Activated T-cell treated with anti-CD3 and anti-CD28 coated beads, Interleukin-2, amount 50 U/mL, for 4 hours (primary cell): ENCODE measurements at regions not wholly inside any gene's neighbourhood (a gene's known extent, or its start where the extent isn't known, plus 50 kb on each side); places are given as distances from the start of the nearest gene placed in this dataset.

Experiments used
- ATAC-seq, 2 donors: fragments of 200-7000 bp; cut with Tn5 transposase; one replicate each; pipeline ENCODE4 v1.10.0; 2021
- DNase-seq: peaks from one replicate; pipeline ENCODE4 v3.0.0-alpha.2; 2020
- H3K27me3 Mint-ChIP-seq: one replicate; pipeline ENCODE4 v1.8.0; 2021; ENCODE audit warnings: low read depth, mixed read lengths
- H3K36me3 Mint-ChIP-seq: one replicate; pipeline ENCODE4 v1.8.0; 2022; ENCODE audit warnings: mixed read lengths; ENCODE audit not compliant: insufficient read depth
- H3K4me1 Mint-ChIP-seq: one replicate; pipeline ENCODE4 v1.8.0; 2021; ENCODE audit warnings: low read depth, mixed read lengths
- H3K4me3 Mint-ChIP-seq: one replicate; pipeline ENCODE4 v1.8.0; 2021; ENCODE audit warnings: mild to moderate bottlenecking, moderate library complexity, mixed read lengths
- H3K9me3 Mint-ChIP-seq: one replicate; pipeline ENCODE4 v1.8.0; 2021; ENCODE audit warnings: mixed read lengths

GRCh38 chrX:38879631-38880220 lies 78.5 kb downstream of the MID1IP1 start:
- no peak overlapping the region for H3K4me3 Mint-ChIP-seq
- no peak for DNase-seq

DNA sequence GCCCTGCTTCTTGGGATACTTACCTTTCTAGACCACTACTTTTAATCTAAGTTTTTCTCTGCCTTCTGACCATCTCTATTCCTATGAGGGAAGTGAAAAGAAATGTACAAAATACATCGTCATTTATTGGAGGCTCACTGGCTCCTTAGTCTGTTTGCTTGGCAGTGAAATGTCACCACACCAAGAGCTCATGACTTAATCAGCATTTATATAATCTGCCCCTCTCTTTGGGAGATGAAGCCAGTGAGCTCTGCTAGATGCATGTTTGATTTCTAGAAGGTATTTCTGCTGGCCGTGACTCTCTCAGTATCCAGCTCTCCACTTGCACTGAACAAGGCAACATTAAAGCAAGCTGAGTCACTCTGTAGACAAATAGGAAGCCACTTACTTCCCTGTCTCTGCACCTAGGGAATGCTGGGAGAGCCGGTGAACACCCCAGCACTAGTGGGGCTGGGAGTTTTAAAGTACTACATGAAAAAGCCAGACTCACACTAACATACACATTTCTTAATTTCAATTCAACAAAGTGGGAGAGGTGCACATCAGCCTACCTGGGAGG lies 79.1 kb downstream of the MID1IP1 start:
- DNase-seq (no peak), ATAC-seq (no peak)
- H3K4me3 Mint-ChIP-seq, result no peak overlapping the region
- H3K36me3 Mint-ChIP-seq, result no peaks in the 10 kb centered on the region
- H3K27me3 Mint-ChIP-seq, result no peaks in the 10 kb centered on the region
- H3K9me3 Mint-ChIP-seq, result peaks cover 5% of the 10 kb centered on the region
- peaks cover 20% of the 10 kb centered on the region for H3K4me1 Mint-ChIP-seq

More at GRCh38 chrX:38879631-38880220, 78.5 kb downstream of the MID1IP1 start:
- Mint-ChIP-seq H3K4me1 (peaks cover 20% of the 10 kb centered on the region), H3K36me3 (no peaks in the 10 kb centered on the region), H3K9me3 (peaks cover 5% of the 10 kb centered on the region), H3K27me3 (no peaks in the 10 kb centered on the region)
- no peak for ATAC-seq

- no peak for ATAC-seq
- peaks cover 20% of the 10 kb centered on the region for H3K4me1 Mint-ChIP-seq
- DNase-seq, result no peak
- no peak overlapping the region for H3K4me3 Mint-ChIP-seq
- H3K27me3 Mint-ChIP-seq, result no peaks in the 10 kb centered on the region
- no peaks in the 10 kb centered on the region for H3K36me3 Mint-ChIP-seq
- peaks cover 5% of the 10 kb centered on the region for H3K9me3 Mint-ChIP-seq
These were observed 79.8 kb downstream of the MID1IP1 start for GRCh38 chrX:38881066-38881465.

- no peak for DNase-seq
These were observed 80.5 kb downstream of the MID1IP1 start for GRCh38 chrX:38881727-38882126.

DNA sequence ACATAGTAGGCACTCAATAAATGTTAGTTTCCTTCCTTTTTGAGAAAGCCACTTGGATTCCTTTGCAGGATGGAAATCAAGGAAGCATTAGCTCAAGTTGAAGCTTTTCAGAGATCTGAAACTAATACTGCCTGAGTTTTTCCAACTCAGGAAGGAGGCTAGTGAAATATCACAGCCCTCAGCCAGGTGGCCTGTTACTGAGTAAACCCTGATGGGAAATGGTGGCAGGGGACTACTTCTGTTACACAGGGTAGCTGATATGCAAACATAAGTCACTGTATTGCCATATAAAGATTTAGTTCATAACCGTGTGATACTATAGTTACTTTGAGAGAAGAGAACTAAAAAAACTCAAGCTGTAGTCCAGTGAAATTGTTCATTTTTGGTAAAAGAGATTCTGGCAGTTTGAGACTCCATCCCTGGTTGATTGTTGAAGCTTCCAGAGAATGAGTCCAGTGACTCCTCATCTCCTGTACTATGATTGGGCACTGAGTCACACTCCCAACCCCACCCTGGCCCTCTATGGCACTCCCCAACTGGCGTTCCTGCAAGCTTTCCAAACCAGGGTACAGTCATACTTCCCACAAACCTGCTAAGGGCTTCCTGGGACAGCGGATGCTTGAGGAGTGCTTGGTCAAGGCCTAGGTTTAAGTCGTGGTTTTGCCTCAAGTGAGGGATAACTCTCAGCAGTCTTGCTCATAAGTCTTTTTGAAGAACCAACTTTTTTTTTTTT lies 81.8 kb downstream of the MID1IP1 start:
- Mint-ChIP-seq H3K27me3 (no peaks in the 10 kb centered on the region), H3K36me3 (no peaks in the 10 kb centered on the region), H3K9me3 (no peaks in the 10 kb centered on the region), H3K4me3 (no peak overlapping the region), H3K4me1 (peaks cover 20% of the 10 kb centered on the region)
- DNase-seq (no peak), ATAC-seq (no peak)

More at GRCh38 chrX:38881727-38882126, 80.5 kb downstream of the MID1IP1 start:
- no peak for ATAC-seq
- H3K27me3 Mint-ChIP-seq, result no peaks in the 10 kb centered on the region
- no peaks in the 10 kb centered on the region for H3K9me3 Mint-ChIP-seq
- no peaks in the 10 kb centered on the region for H3K36me3 Mint-ChIP-seq
- peaks cover 20% of the 10 kb centered on the region for H3K4me1 Mint-ChIP-seq
- no peak overlapping the region for H3K4me3 Mint-ChIP-seq

DNA sequence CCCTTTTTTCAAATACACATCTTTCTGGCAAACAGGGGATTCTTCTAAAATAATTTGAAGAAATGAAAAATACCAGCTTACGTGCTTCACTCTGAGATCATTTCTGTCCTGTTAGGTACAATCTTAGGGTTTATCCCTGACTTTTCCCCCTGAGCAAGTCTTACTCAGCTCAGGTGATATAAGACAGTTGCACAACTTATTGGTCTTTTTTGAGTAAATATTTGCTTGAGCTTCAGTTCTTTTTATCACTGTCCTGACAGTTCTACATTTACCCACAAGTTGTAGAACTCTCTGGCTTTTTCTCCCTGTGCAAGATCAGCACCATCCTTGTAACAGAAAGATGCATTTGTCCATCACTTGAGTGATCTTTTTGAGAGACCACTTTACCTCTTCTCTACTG lies 84.9 kb downstream of the MID1IP1 start:
- Mint-ChIP-seq H3K4me3 (no peak overlapping the region), H3K9me3 (no peaks in the 10 kb centered on the region), H3K4me1 (no peaks in the 10 kb centered on the region), H3K27me3 (no peaks in the 10 kb centered on the region), H3K36me3 (no peaks in the 10 kb centered on the region)
- ATAC-seq (no peak), DNase-seq (no peak)

DNA sequence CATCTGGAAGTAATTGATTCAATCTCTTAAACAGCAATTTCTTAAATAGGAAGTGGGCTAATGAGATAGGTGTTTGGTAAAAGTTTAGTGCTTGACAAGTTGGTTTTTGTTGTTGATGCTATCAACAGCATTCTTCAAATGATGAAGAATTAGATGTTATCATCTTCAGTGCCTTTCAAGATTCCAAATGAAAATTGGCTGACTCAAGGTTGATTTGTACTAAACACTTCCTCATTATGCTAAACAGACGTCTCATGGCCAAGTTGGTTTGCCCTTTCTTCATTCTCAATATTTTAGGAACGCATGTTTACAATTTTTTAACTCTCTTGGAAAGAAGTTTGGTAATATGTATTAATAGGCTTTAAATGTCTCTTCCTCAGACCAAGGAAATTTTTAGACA lies 86.0 kb downstream of the MID1IP1 start:
- DNase-seq (no peak), ATAC-seq (no peak)
- H3K4me1 Mint-ChIP-seq, result peaks cover 7% of the 10 kb centered on the region
- no peaks in the 10 kb centered on the region for H3K36me3 Mint-ChIP-seq
- no peaks in the 10 kb centered on the region for H3K27me3 Mint-ChIP-seq
- H3K9me3 Mint-ChIP-seq, result no peaks in the 10 kb centered on the region
- no peak overlapping the region for H3K4me3 Mint-ChIP-seq

- DNase-seq (no peak), ATAC-seq (no peak)
- no peaks in the 10 kb centered on the region for H3K27me3 Mint-ChIP-seq
- H3K4me1 Mint-ChIP-seq, result peaks cover 7% of the 10 kb centered on the region
- no peaks in the 10 kb centered on the region for H3K9me3 Mint-ChIP-seq
- H3K36me3 Mint-ChIP-seq, result no peaks in the 10 kb centered on the region
- no peak overlapping the region for H3K4me3 Mint-ChIP-seq
These were observed 89.1 kb downstream of the MID1IP1 start for GRCh38 chrX:38890326-38890725.

DNA sequence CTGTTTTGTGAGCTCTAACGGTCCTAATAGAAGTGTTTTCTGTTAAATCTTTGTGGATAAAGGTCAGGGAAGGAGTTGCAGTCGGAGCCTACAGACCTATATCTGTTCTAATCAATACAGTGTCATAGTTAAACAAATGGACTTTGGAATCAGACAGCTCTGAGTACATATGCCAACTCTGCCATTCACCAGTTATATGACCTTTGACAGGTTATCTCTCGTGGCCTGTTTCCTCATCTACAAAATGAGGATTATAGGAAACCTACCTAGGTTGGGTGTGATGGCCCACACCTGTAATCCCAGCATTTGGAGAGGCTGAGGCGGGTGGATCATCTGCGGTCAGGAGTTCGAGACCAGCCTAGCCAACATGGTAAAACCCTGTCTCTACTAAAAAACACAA lies 89.7 kb downstream of the MID1IP1 start:
- ATAC-seq, result no peak
- H3K36me3 Mint-ChIP-seq, result no peaks in the 10 kb centered on the region
- no peaks in the 10 kb centered on the region for H3K27me3 Mint-ChIP-seq
- DNase-seq, result no peak
- peaks cover 7% of the 10 kb centered on the region for H3K4me1 Mint-ChIP-seq
- H3K4me3 Mint-ChIP-seq, result no peak overlapping the region
- H3K9me3 Mint-ChIP-seq, result no peaks in the 10 kb centered on the region

GRCh38 chrX:38891641-38892413 lies 90.6 kb downstream of the MID1IP1 start:
- ATAC-seq, result peak; percentile 48 to 63
- no peaks in the 10 kb centered on the region for H3K36me3 Mint-ChIP-seq
- H3K4me3 Mint-ChIP-seq, result no peak overlapping the region
- H3K9me3 Mint-ChIP-seq, result no peaks in the 10 kb centered on the region
- H3K27me3 Mint-ChIP-seq, result no peaks in the 10 kb centered on the region
- peaks cover 7% of the 10 kb centered on the region for H3K4me1 Mint-ChIP-seq
- DNase-seq, result no peak

- Mint-ChIP-seq H3K4me3 (no peak overlapping the region), H3K4me1 (peaks cover 7% of the 10 kb centered on the region), H3K9me3 (no peaks in the 10 kb centered on the region), H3K36me3 (no peaks in the 10 kb centered on the region), H3K27me3 (no peaks in the 10 kb centered on the region)
- no peak for DNase-seq
- no peak for ATAC-seq
These were observed 92.2 kb downstream of the MID1IP1 start for GRCh38 chrX:38893441-38893840.

- no peaks in the 10 kb centered on the region for H3K36me3 Mint-ChIP-seq
- no peak for ATAC-seq
- H3K4me1 Mint-ChIP-seq, result peaks cover 7% of the 10 kb centered on the region
- H3K4me3 Mint-ChIP-seq, result no peak overlapping the region
- no peaks in the 10 kb centered on the region for H3K9me3 Mint-ChIP-seq
- no peaks in the 10 kb centered on the region for H3K27me3 Mint-ChIP-seq
- no peak for DNase-seq
These were observed 94.5 kb downstream of the MID1IP1 start for GRCh38 chrX:38895775-38896174.

DNA sequence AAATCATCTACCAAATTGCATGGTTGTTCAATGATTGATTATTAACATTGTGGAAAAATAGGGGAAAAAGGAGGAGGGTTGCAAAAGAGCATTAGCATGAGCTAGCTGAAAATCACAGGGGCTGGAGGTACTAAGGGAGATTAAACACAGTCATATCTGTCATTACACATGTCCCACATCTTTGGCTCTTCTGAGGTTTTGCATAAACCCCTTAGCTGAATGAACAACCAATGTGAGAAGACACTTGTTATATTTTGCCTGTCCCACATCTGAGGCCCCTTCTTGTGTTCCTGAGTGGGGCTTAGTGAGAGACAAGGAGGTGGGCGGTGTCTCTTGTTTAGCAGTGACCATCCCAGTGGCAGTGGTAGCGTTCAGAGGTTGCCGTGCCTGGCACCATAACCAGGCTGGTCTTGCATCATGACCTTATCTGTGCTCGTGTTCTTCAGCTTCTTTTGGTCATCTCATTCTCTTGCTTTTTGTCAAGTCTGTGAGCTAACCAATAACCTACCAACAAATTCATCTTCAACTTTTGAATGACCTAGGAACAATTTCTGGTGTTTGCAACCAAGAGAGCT lies 95.6 kb downstream of the MID1IP1 start:
- H3K9me3 Mint-ChIP-seq, result no peaks in the 10 kb centered on the region
- no peaks in the 10 kb centered on the region for H3K36me3 Mint-ChIP-seq
- peaks cover 3% of the 10 kb centered on the region for H3K4me1 Mint-ChIP-seq
- ATAC-seq, result no peak
- no peak for DNase-seq
- no peaks in the 10 kb centered on the region for H3K27me3 Mint-ChIP-seq
- H3K4me3 Mint-ChIP-seq, result no peak overlapping the region

- Mint-ChIP-seq H3K36me3 (no peaks in the 10 kb centered on the region), H3K9me3 (no peaks in the 10 kb centered on the region), H3K27me3 (no peaks in the 10 kb centered on the region), H3K4me1 (no peaks in the 10 kb centered on the region), H3K4me3 (no peak overlapping the region)
- no peak for ATAC-seq
- DNase-seq, result no peak
These were observed 97.0 kb downstream of the MID1IP1 start for GRCh38 chrX:38898261-38898660.
